WTC11 (cell line): ENCODE measurements at regions not wholly inside any gene's neighbourhood (a gene's known extent, or its start where the extent isn't known, plus 50 kb on each side); places are given as distances from the start of the nearest gene placed in this dataset.

Source experiments
- ATAC-seq: fragments of 200-7000 bp; cut with Tn5 transposase; 2 replicates; pipeline ENCODE4 v1.10.0; 2021; ENCODE audit warnings: mild to moderate bottlenecking, moderate library complexity
- CTCF ChIA-PET: fragments of 300-600 bp; sonication (Branson Sonifier 250); formaldehyde crosslinking; loops from one replicate; lab custom pipeline; 2021; ENCODE audit warnings: antibody characterized with exemption; lab: Charles Lee
- POLR2A ChIA-PET: fragments of 350-600 bp; sonication (Branson Sonifier 250); formaldehyde crosslinking; loops from one replicate; lab custom pipeline; 2021; ENCODE audit warnings: antibody characterized with exemption; lab: Charles Lee
- DNase-seq: peaks from one replicate; pipeline ENCODE4 v3.0.0; 2021; ENCODE audit warnings: low spot score
- H3K27ac Mint-ChIP-seq: 2 replicates; pipeline ENCODE4 v1.8.0; 2021; ENCODE audit warnings: mixed read lengths
- H3K27me3 Mint-ChIP-seq: 2 replicates; pipeline ENCODE4 v1.8.0; 2021; ENCODE audit warnings: low read depth, mild to moderate bottlenecking, moderate library complexity, mixed read lengths
- H3K36me3 Mint-ChIP-seq: 2 replicates; pipeline ENCODE4 v1.8.0; 2021; ENCODE audit warnings: mixed read lengths
- H3K4me1 Mint-ChIP-seq: 2 replicates; pipeline ENCODE4 v1.8.0; 2022; ENCODE audit warnings: mixed read lengths
- H3K4me3 Mint-ChIP-seq: 2 replicates; pipeline ENCODE4 v1.8.0; 2021; ENCODE audit warnings: mild to moderate bottlenecking, moderate library complexity, mixed read lengths
- H3K9me3 Mint-ChIP-seq: 2 replicates; pipeline ENCODE4 v1.8.0; 2021; ENCODE audit warnings: mixed read lengths
- ATF3 ChIP-seq: sonication (generic); formaldehyde crosslinking; conservative IDR thresholded peaks from 2 replicates; pipeline ENCODE4 v1.8.1; 2022; ENCODE audit warnings: mild to moderate bottlenecking, missing genetic modification reagents
- CREM ChIP-seq: sonication (generic); formaldehyde crosslinking; IDR thresholded peaks from 2 replicates; pipeline ENCODE4 v1.8.1; 2022; ENCODE audit warnings: mild to moderate bottlenecking, missing genetic modification reagents, moderate library complexity
- CTCF ChIP-seq: fragments of 200-600 bp; IDR thresholded peaks from 2 replicates; pipeline ENCODE4 v1.8.0; 2022; ENCODE audit warnings: antibody characterized with exemption
- ESRRA ChIP-seq: sonication (generic); formaldehyde crosslinking; IDR thresholded peaks from 2 replicates; pipeline ENCODE4 v1.8.1; 2022; ENCODE audit warnings: mild to moderate bottlenecking, missing genetic modification reagents, borderline replicate concordance
- HMGXB4 ChIP-seq: sonication (generic); formaldehyde crosslinking; IDR thresholded peaks from 2 replicates; pipeline ENCODE4 v1.8.1; 2023; ENCODE audit warnings: mild to moderate bottlenecking, moderate library complexity, missing genetic modification reagents
- NR2C2 ChIP-seq: sonication (generic); formaldehyde crosslinking; IDR thresholded peaks from 2 replicates; pipeline ENCODE4 v1.8.0; 2022; ENCODE audit warnings: mild to moderate bottlenecking, missing genetic modification reagents
- NR3C1 ChIP-seq: sonication (generic); formaldehyde crosslinking; conservative IDR thresholded peaks from 2 replicates; pipeline ENCODE4 v1.8.1; 2023; ENCODE audit warnings: low read depth, mild to moderate bottlenecking, missing genetic modification reagents
- OVOL2 ChIP-seq: fragments of 250-450 bp; sonication (Bioruptor Pico); IDR thresholded peaks from 2 replicates; pipeline ENCODE4 v1.9.0; 2021; ENCODE audit warnings: mild to moderate bottlenecking, borderline replicate concordance
- RELA ChIP-seq: sonication (generic); formaldehyde crosslinking; IDR thresholded peaks from 2 replicates; pipeline ENCODE4 v1.8.1; 2022; ENCODE audit warnings: missing genetic modification reagents, mild to moderate bottlenecking, borderline replicate concordance
- ZNF263 ChIP-seq: sonication (generic); formaldehyde crosslinking; IDR thresholded peaks from 2 replicates; pipeline ENCODE4 v1.8.1; 2022; ENCODE audit warnings: low read depth, mild to moderate bottlenecking, moderate library complexity, missing genetic modification reagents
- ZNF671 ChIP-seq: fragments of 250-450 bp; sonication (Bioruptor Pico); IDR thresholded peaks from 2 replicates; pipeline ENCODE4 v1.8.0; 2021; ENCODE audit warnings: mild to moderate bottlenecking
- TF ChIP-seq, protein P1 (sequence below): sonication (generic); formaldehyde crosslinking; IDR thresholded peaks from 2 replicates; pipeline ENCODE4 v1.8.0; 2022; ENCODE audit warnings: missing genetic modification reagents
- TF ChIP-seq, protein P2 (sequence below): sonication (generic); formaldehyde crosslinking; IDR thresholded peaks from 2 replicates; pipeline ENCODE4 v1.8.0; 2023; ENCODE audit warnings: mild to moderate bottlenecking, missing genetic modification reagents

- POLR2A ChIA-PET, result no interaction called here
These were observed 258.7 kb downstream of the MRTFB start for GRCh38 chr16:14329727-14330350.

More at GRCh38 chr16:14329727-14330350, 258.7 kb downstream of the MRTFB start:
- CTCF ChIA-PET, result interaction anchor here (0.6 kb wide), 1 partner anchor 127 kb away, joined by 3 read pairs; no protein-coding TSS in a partner anchor
- no peak overlapping the region for H3K4me3 Mint-ChIP-seq
- H3K4me1 Mint-ChIP-seq, result 0 out of 2 replicates have a peak, but pooled peaks cover 4% of the 10 kb centered on the region
- TF ChIP-seq HMGXB4 (CRISPR knock-in tag), result no peak
- TF ChIP-seq ZNF671, result no peak
- TF ChIP-seq ESRRA, result no peak
- no peak for TF ChIP-seq ATF3 (CRISPR knock-in tag)
- TF ChIP-seq CTCF, result no peak
- TF ChIP-seq CREM (CRISPR knock-in tag), result no peak
- TF ChIP-seq, protein P1, sequence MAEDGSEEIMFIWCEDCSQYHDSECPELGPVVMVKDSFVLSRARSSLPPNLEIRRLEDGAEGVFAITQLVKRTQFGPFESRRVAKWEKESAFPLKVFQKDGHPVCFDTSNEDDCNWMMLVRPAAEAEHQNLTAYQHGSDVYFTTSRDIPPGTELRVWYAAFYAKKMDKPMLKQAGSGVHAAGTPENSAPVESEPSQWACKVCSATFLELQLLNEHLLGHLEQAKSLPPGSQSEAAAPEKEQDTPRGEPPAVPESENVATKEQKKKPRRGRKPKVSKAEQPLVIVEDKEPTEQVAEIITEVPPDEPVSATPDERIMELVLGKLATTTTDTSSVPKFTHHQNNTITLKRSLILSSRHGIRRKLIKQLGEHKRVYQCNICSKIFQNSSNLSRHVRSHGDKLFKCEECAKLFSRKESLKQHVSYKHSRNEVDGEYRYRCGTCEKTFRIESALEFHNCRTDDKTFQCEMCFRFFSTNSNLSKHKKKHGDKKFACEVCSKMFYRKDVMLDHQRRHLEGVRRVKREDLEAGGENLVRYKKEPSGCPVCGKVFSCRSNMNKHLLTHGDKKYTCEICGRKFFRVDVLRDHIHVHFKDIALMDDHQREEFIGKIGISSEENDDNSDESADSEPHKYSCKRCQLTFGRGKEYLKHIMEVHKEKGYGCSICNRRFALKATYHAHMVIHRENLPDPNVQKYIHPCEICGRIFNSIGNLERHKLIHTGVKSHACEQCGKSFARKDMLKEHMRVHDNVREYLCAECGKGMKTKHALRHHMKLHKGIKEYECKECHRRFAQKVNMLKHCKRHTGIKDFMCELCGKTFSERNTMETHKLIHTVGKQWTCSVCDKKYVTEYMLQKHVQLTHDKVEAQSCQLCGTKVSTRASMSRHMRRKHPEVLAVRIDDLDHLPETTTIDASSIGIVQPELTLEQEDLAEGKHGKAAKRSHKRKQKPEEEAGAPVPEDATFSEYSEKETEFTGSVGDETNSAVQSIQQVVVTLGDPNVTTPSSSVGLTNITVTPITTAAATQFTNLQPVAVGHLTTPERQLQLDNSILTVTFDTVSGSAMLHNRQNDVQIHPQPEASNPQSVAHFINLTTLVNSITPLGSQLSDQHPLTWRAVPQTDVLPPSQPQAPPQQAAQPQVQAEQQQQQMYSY (CRISPR knock-in tag), result no peak
- TF ChIP-seq ZNF263, result no peak
- no peak for TF ChIP-seq NR3C1 (CRISPR knock-in tag)
- TF ChIP-seq, protein P2, sequence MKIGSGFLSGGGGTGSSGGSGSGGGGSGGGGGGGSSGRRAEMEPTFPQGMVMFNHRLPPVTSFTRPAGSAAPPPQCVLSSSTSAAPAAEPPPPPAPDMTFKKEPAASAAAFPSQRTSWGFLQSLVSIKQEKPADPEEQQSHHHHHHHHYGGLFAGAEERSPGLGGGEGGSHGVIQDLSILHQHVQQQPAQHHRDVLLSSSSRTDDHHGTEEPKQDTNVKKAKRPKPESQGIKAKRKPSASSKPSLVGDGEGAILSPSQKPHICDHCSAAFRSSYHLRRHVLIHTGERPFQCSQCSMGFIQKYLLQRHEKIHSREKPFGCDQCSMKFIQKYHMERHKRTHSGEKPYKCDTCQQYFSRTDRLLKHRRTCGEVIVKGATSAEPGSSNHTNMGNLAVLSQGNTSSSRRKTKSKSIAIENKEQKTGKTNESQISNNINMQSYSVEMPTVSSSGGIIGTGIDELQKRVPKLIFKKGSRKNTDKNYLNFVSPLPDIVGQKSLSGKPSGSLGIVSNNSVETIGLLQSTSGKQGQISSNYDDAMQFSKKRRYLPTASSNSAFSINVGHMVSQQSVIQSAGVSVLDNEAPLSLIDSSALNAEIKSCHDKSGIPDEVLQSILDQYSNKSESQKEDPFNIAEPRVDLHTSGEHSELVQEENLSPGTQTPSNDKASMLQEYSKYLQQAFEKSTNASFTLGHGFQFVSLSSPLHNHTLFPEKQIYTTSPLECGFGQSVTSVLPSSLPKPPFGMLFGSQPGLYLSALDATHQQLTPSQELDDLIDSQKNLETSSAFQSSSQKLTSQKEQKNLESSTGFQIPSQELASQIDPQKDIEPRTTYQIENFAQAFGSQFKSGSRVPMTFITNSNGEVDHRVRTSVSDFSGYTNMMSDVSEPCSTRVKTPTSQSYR (CRISPR knock-in tag), result no peak
- no peak for TF ChIP-seq OVOL2 (CRISPR knock-in tag)
- no peak for TF ChIP-seq RELA (CRISPR knock-in tag)
- no peak for TF ChIP-seq NR2C2 (CRISPR knock-in tag)
- no peak overlapping the region for H3K27ac Mint-ChIP-seq
- ATAC-seq (no peak), DNase-seq (no peak)
- H3K9me3 Mint-ChIP-seq, result peaks cover 9% of the 10 kb centered on the region
- no peaks in the 10 kb centered on the region for H3K27me3 Mint-ChIP-seq
- H3K36me3 Mint-ChIP-seq, result peaks cover 17% of the 10 kb centered on the region
